Glomerular visceral epithelial cell (primary cell): ENCODE measurements at regions not wholly inside any gene's neighbourhood (a gene's known extent, or its start where the extent isn't known, plus 50 kb on each side); places are given as distances from the start of the nearest gene placed in this dataset.
"Not testable (repeated sequence)": the region's sequence is repeated elsewhere in the genome, so short reads cannot be mapped to it uniquely, and the experiment has no call there.

Experiments
- DNase-seq: peaks from one replicate; pipeline ENCODE4 v3.0.0-alpha.2; 2016; ENCODE audit errors: extremely low spot score

DNA sequence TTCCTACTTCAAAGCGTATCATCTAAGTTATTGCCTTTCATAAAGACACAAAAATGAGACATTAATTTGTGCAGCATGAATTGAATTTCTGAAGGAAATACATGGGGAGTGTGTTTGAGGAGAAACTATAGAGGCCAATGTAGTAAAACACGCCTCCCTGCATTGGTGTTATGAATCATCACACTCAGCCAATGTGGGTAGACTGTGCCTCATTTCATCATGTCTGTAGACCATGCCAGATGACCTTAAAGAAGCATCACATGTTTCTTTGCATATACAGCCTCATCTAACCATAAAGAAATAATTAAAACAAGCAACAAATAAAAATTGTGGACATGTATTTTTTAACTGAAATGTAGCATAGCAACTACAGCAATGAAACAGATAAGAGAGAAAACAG is 486.0 kb upstream of the ADAMTS9 start:
- no peak for DNase-seq

DNA sequence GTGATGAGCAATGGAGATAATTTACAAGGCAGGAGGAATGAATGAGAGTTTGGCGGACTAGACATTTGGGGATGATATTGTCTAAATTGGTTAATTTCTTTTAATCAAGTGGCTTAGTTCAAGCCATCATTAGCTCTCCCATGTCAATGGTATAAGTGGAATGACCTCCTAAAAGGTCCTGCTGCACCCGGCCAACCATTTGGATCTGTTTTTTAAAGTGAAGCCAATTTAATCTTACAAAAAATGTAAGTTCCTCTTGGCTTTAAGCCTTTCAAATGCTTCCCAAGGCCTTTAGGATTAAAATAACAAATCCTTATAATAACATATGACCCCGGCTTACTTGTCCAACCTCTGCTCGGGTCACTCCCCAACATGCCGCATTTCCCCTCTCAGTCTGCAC is 484.4 kb upstream of the ADAMTS9 start:
- DNase-seq = no peak

DNA sequence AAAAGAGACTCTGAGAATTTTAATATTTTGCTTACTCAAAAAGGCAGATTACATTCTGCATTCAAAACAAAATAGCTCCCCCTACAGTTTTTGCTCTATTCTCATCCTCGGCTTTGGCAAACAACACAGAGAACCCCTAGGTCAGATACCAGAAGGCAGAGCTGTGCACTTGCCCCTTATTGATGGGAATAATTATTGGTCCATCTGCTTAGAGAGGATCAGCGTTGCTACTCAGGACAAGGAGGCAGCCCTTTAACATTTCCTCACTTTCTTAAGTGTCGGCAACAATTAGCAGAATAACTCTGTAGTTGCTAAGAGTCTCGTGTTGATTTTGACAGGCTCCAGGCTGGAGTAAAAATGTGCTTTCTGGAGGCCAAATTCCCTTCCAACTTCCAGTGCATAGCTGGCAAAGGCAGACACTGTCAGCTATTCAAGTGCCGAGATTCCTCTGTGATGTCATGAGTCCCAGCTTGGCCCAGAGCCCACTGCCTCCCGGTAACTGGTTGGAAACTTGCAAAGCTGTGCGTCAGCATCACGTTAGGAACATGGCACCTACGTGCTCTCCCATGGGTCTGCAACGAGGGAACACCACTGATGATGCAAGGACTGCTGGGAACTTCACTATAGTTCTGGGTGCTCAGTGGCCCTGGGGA is 482.7 kb upstream of the ADAMTS9 start:
- DNase-seq = peak; percentile 20

DNA sequence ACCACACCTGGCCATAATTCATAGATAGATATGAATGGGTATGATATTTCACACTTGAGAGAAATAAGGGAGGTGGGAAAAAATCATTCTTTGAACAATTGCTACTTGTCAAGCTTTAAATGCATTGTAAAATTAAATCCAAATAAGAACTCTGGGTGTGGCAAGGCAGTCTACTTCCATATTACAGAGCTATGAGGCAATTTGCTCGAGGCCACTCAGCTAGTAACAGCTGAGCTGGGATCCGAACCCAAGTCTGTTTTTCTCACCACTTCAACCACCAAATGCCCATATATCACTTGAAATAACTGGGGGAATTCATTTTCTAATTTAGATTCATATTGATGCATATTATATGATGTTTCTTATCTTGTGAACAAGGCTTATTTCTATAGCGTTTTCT is 482.2 kb upstream of the ADAMTS9 start:
- DNase-seq = no peak

DNA sequence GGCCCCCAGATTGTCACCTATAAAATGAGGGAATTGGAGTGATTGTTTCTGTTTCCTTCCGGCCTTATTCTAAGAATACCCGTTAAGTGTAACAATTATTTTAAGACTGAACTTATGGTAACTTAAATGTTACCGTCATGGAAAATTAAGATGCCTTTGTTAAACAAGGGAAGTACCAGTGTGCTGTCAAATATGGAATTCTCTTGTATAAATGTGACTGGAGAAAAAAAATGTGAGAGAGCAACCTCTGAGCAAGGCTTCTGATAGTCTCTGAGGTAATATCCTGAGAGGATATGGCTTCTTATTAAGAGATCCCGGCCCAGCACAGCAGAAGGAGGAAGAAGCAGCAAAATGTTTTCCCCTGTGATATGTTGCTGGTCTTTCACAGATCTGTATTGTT is 480.7 kb upstream of the ADAMTS9 start:
- DNase-seq = no peak

DNA sequence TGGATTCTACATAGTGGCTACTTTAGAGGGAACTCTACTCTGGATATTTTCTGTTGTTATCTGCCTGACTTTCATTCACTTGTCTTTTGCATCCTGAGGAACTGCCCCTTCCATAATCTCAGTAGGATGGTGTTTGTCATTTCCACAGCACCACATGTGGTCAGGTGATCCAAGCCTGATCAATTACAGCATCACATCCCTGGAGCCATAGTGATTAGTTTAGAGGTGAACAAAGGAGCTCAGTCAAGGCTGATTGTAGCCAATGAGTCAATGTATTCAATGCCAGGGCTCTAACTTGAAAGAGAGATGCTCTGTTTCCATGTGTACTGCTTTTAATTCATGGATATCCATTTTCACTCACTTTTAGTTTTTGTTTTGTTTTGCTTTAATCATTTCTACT is 478.7 kb upstream of the ADAMTS9 start:
- DNase-seq = no peak

DNA sequence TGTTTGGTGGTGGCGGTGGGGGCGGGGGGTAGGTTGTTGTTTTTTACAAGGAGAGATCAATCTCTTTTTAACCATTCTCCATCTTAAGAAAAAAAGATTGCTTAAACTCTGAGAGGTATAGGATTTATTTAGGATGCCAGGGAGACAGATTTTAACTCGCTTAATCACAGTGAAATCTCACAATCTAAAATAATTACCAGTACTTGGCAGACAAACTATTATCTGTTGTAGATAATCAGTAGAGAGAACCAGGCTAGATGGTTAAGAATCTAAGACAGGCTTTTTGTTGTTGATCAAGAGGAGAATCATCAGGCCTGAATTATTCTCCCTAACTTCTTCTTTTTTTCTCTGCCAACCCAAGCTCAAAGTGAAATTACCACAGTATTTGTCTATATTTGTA is 470.2 kb upstream of the ADAMTS9 start:
- DNase-seq = no peak

DNA sequence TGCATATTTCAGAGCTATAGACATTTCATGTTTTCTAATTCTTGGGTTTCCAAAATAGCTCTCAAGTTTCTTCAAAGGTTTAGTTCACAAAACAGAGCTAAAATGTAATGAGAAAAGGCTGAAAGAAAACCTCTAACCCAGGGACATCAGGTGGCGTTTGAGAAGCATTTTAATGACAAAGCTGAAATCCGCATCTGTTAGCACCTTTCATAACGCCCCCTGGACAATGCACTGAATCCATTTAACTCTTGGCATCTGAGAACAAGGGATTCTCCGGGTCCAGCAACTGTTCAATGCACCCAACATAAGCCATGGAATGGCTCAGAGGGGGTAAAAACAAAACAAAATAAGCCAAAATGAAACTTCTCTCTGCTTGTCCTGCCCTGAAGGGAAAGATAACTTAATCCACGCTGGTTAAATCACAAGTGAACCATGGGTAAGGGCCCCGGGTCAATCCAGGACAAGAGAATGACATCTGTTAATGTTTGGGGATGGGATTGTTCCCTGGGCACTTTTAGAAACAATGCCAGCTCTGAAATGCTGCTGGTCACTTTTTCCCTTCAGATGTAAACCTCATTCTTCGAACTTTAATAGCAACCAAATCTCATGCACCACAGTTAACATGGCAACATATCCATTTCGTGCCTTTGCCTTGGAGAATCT is 466.2 kb upstream of the ADAMTS9 start:
- no peak for DNase-seq

DNA sequence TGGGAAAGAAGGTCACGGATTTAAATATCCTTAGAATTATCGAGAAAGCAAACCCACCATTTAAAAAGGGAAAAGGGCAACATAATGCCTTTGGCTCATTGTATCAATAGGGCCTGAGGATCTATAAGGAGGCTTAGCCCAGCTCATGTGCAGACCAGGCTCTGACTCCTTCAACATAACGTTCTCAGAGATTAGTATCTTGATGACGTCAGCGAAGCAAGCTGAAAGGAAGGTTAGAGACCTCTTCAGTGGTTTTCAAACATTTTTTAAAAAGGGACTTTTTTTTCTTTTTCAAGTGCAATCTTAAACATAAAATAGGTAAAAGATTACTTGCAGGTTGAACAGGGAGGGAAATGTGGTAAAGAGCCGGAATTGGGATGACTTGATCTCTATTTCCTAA is 463.9 kb upstream of the ADAMTS9 start:
- DNase-seq = no peak

DNA sequence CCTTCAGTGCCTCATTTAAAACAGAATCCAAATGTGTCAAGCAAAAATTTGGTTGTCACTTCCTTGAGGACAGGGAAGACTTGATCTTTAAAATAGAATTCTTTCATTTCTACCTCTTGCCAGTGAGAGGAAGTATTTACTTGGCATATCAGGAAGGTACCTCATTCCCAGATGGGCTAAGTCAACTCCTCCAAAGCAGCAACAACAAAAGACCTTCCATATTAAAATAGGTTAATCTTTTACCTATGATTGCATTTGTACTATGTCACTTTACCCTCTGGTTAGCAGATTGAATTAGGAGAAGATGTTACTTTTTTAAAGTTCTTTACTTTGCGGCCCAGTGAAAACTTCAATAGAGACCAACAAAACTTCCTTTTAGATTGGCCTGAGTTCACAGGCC is 462.1 kb upstream of the ADAMTS9 start:
- no peak for DNase-seq

DNA sequence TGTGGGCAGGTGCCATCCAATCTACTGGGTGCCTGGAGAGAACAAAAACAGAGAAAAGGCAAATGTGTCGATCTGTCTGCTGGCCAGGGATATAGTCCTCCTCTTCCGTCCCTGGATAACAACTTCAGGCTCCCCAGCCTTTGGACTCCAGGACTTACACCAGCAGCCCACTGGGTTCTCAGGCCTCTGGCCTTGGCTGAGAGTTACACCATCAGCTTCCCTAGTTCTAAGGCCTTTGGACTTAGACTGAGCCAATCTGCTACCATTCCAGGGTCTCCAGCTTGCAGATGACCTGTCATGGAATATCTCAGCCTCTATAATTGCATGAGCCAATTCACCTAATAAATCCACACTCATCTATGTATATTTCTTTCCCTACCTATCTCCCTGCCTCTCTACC is 460.9 kb upstream of the ADAMTS9 start:
- no peak for DNase-seq

DNA sequence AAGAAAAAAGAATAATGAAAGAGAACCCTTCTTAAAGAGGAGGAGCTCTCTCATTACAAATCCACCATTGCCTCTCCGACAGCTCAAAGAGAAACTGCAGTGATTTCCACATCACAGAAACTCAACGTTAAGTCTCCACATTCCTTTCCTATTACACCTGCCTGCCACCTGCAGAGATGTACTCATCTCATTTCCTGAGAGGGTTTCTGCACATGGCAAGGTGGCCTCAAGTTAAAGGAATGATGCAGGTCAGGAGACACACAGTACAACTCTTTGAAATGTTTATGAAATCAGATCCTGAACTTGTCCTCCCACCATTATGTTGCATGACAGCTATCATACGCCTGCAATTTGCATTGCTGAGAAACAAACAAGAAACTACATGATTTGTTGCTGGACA is 458.4 kb upstream of the ADAMTS9 start:
- DNase-seq = peak; percentile 75

DNA sequence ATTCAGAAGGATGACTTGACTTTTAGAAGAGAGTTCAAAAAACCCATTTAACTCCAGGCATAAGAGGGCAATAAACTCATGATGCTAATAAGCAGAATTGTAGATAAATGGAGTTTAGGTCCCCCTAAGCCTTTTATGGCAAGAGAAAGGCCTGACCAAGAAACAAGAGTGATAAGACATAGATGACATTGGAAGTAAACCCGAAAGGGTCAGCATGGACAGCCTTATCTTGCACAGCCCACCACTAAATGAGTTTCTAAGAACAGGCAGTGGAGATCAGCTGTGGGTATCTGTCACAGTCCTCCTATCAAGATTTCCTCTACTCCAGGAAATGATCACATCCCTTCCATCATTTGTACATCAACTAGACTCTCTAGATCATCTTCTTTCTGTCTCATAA is 457.9 kb upstream of the ADAMTS9 start:
- no peak for DNase-seq

DNA sequence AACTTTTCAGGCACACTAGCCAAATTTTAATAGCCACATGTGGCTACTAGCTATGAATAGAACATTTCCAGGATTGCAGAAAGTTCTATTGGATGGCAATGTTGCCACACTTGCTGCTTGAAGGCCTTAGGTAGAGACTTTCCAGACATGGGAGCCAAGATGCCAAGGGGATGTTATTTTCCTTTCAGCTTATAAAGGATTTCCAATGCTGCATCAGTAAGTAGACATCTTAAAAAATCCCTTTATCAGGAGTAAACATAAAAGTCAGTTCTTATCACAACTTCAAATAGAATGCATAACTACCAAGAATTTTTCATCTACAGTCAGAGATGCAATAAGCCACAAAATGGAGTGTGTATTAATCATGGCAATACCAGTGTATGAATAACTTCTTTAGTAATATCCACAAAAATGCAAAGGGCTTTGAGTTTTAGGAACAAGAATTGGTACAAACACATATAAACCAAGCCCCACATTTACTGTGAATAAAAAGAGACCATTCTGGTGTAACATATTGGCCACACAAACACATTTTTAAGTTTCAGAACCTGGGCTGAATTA is 457.1 kb upstream of the ADAMTS9 start:
- no peak for DNase-seq

DNA sequence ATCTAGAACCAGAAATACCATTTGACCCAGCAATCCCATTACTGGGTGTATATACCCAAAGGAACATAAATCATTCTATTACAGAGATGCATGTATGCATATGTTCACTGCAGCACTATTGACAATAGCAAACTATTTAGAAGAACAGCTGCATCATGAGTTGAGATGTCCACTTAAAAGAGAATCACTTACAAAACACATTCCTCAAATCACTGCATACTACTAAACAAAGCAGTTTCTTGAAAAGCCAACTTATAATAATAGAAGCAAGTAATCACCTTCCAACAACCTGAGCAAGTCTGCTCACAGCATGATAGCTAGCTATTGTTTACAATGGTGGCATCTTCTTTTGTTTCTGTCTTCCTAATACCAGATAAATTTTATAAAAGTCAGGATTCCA is 454.7 kb upstream of the ADAMTS9 start:
- no peak for DNase-seq

DNA sequence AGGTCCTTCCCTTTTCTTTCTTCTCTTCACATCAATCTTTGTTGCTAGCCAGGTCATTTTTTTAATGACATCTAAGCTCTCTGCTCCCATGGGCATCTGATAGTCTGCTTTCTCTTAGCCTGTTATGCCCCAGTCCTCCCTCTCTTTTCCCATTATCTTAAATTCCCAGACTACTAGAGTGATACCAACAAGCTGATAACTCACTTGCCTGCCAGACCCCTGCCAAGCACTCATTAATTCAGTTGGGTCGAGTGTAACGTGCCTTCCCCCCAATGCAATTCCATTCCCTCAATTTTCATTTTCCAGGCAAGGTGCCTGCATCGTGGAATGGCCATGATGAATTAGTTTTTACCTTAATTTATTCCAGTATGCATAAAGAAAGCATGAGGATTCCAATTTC is 450.8 kb upstream of the ADAMTS9 start:
- no peak for DNase-seq

DNA sequence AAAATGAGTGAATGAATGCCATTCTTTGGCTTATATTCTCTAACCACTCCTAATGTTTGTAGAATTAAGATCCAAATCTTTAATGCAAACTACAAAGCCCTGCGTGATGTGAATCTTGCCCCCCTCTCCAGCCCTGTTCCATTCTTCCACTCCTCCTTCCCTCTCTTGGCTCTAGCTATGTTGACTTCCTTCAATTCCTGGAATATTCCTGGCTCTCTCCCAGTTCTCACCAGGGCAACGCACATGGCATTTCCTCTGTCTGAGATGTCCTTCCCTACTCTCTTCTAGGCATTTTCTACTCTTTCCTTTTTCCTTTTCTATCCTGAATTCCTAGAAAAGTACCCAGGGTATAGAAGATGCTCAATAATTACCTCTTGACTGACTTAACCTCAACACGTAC is 446.0 kb upstream of the ADAMTS9 start:
- not testable (repeated sequence) for DNase-seq

DNA sequence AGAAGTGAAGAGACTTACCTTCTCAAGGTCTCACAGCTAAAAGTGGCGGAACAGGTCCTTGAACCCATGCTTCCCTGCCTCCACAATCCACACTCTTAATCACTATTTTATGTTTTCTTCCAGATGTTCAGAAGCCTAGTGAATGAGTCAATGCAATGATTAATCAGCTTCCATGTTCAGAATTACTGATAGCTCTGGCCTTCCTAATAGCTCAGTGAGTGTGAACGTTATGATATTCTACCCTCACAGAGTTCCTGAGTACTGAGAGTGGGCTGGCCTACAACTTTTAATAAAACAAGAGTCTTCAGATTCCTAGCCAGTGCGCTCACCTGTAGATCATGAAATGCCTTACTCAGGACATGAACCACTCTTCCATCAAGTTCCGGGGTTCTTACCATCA is 443.0 kb upstream of the ADAMTS9 start:
- DNase-seq = no peak

DNA sequence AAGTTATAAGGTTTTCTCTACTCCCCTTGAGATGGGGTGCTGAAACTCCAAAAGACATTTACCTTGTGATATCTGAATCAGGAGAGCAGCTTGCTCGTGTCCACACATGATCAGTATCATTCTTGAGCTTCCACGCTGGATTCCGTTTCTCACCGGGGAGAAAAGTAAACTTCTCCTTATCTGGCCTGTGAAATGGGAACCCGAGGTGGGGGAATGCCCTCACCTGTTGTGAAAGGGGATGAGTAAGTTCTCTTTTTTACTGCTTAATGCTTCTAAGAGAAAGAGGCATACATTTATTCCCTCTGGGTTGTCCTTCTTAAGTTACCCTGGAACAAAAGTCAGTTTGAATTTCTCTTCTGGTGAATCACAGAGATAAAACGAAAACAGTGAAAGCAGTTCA is 440.5 kb upstream of the ADAMTS9 start:
- DNase-seq = no peak

DNA sequence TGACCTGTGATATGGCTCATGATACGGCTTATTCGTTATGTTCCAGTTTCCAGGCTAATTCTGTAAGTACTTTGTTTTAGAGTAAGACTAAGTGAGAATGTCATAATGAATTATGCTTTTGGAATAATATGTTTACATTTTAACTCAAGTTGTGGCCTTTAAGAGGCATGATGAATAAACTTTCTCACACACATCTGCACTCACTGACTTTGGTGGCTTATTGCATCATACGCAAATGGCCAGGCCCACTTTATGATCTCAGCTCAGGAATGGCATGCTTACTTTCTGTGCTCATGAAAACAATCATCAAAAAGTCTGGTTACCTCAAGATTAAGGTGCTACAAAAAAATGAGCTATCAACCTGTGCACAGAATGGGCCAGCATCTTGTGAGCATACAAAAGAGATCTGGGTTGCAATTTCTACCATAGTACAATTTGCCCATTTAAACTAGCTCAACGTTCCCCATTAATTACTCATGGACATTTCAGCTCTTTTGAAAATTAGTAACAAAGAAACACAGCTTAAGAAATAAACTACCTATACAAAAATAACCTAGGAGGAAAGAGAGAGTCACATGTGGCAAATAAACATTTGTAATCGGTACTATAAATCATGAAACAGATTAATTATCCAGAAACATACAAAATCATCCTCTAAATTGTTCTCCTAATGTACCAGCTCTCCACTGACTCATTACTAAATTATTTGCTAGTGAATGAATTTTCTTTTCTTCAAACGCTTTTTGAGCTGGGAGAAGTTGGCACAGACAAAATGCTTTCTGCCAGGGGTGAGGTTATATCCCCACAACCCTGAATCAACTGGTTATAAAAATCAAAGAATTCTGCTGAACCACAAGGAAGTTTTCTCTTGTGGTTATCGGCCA is 439.0 kb upstream of the ADAMTS9 start:
- peak; percentile 49 for DNase-seq

DNA sequence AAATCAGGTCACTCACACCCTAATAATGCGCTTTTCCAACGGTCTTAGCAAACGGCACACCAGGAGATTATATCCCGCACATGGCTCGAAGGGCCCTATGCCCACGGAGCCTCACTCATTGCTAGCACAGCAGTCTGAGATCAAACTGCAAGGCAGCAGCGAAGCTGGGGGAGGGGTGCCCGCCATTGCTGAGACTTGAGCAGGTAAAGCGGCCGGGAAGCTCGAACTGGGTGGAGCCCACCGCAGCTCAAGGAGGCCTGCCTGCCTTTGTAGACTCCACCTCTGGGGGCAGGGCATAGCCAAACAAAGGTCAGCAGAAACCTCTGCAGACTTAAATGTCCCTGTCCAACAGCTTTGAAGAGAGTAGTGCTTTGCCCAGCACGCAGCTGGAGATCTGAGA is 432.4 kb upstream of the ADAMTS9 start:
- DNase-seq = not testable (repeated sequence)

DNA sequence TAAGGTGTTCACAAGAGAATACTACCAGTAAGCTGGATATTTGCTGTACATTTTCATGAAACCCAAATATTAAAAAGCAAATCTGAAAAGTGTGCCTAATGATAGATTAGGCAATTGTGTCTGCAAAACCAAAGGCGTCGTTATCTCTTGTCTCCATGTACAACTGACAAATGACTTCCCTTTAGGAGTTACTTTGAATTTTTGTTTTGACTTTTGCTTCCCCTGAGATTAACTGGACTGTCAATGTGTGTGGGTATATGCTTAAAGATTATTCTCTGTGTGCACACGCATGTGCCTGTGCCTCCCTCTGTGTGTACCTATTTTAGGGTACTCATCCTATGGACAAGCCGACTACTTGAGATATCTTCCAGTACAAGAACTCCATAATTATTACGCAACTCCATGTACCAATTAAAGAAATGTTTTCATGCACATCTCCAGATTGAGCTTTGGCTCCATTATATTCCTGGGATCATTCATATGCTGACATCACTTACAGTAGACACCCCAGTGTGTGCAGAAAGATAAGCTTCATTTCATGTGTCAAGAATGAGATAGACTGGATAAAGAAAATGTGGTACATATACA is 431.2 kb upstream of the ADAMTS9 start:
- DNase-seq = no peak
